Testis (tissue), 2 donors: ENCODE measurements at regions not wholly inside any gene's neighbourhood (a gene's known extent, or its start where the extent isn't known, plus 50 kb on each side); places are given as distances from the start of the nearest gene placed in this dataset.

ENCODE experiments used
- CTCF ChIP-seq, 3 experiments: fragments of 450-650 bp in 2 of 3; fragments of 200-600 bp in 1 of 3; sonication (generic) in 1 of 3; IDR thresholded peaks; one replicate each; pipeline ENCODE4 v1.5.1; 2016 to 2019; ENCODE audit warnings: antibody characterized with exemption in 3 of 3, mild to moderate bottlenecking in 2 of 3, moderate library complexity in 1 of 3
- POLR2A ChIP-seq: fragments of 450-650 bp; IDR thresholded peaks from one replicate; pipeline ENCODE4 v1.6.1; 2017; ENCODE audit warnings: antibody characterized with exemption, mild to moderate bottlenecking, moderate library complexity

GRCh38 chr10:84718877-84719616 lies 390.7 kb downstream of the CCSER2 start:
- no peak for TF ChIP-seq POLR2A
- TF ChIP-seq CTCF (IDR thresholded peaks at IDR 0.05): no peak
